Astrocyte (in vitro differentiated cells and primary cell): ENCODE measurements at regions not wholly inside any gene's neighbourhood (a gene's known extent, or its start where the extent isn't known, plus 50 kb on each side); places are given as distances from the start of the nearest gene placed in this dataset.
"Not testable (repeated sequence)": the region's sequence is repeated elsewhere in the genome, so short reads cannot be mapped to it uniquely, and the experiment has no call there.

Experiments
- DNase-seq: peaks from one replicate; pipeline ENCODE4 v3.0.0-alpha.2; 2010; ENCODE audit warnings: low read depth
- FAIRE-seq: peaks from 2 replicates; lab custom pipeline; 2011; peaks lifted over from hg19 to GRCh38; lab: Jason Lieb, UNC
- H2AFZ ChIP-seq: 2 replicates; pipeline ENCODE4 v1.6.0; 2012; ENCODE audit warnings: low read depth, low read length, inconsistent platforms
- H3K27ac ChIP-seq: 2 replicates; pipeline ENCODE4 v1.5.1; 2011; ENCODE audit warnings: low read depth, low read length, inconsistent platforms
- H3K27me3 ChIP-seq: 2 replicates; pipeline ENCODE4 v1.6.0; 2011; ENCODE audit warnings: low read length, inconsistent platforms; ENCODE audit not compliant: insufficient read depth
- H3K36me3 ChIP-seq: 2 replicates; pipeline ENCODE4 v1.5.1; 2011; ENCODE audit warnings: low read length, inconsistent platforms; ENCODE audit not compliant: insufficient read depth
- H3K4me1 ChIP-seq: 2 replicates; pipeline ENCODE4 v1.5.1; 2011; ENCODE audit warnings: low read length, inconsistent platforms; ENCODE audit not compliant: insufficient read depth
- H3K4me2 ChIP-seq: 2 replicates; pipeline ENCODE4 v1.6.0; 2012; ENCODE audit warnings: low read length, inconsistent platforms
- H3K4me3 ChIP-seq: 2 replicates; pipeline ENCODE4 v1.5.1; 2011; ENCODE audit warnings: low read depth, mild to moderate bottlenecking, low read length, inconsistent platforms; ENCODE audit not compliant: insufficient read depth
- H3K79me2 ChIP-seq: 2 replicates; pipeline ENCODE4 v1.6.0; 2012; ENCODE audit warnings: mild to moderate bottlenecking, low read length, inconsistent platforms; ENCODE audit not compliant: insufficient read depth
- H3K9ac ChIP-seq: 2 replicates; pipeline ENCODE4 v1.6.0; 2012; ENCODE audit warnings: mild to moderate bottlenecking, low read length, inconsistent platforms
- H3K9me3 ChIP-seq: 2 replicates; pipeline ENCODE4 v1.5.1; 2012; ENCODE audit warnings: low read depth, mild to moderate bottlenecking, low read length, inconsistent platforms; ENCODE audit not compliant: insufficient read depth
- H4K20me1 ChIP-seq: 2 replicates; pipeline ENCODE4 v1.6.0; 2012; ENCODE audit warnings: low read length, inconsistent platforms; ENCODE audit not compliant: insufficient read depth
- H3K27ac Mint-ChIP-seq: one replicate; pipeline ENCODE4 v1.8.0; 2021; ENCODE audit warnings: mild to moderate bottlenecking, mixed read lengths; ENCODE audit not compliant: unreplicated experiment
- H3K27me3 Mint-ChIP-seq: one replicate; pipeline ENCODE4 v1.8.0; 2021; ENCODE audit warnings: low read depth, mixed read lengths; ENCODE audit not compliant: unreplicated experiment
- H3K36me3 Mint-ChIP-seq: one replicate; pipeline ENCODE4 v1.8.0; 2021; ENCODE audit warnings: low read depth, mixed read lengths; ENCODE audit not compliant: unreplicated experiment
- H3K4me1 Mint-ChIP-seq: one replicate; pipeline ENCODE4 v1.8.0; 2021; ENCODE audit warnings: low read depth, mixed read lengths; ENCODE audit not compliant: unreplicated experiment
- H3K4me3 Mint-ChIP-seq: one replicate; pipeline ENCODE4 v1.8.0; 2021; ENCODE audit warnings: mild to moderate bottlenecking, moderate library complexity, mixed read lengths; ENCODE audit not compliant: unreplicated experiment
- H3K9me3 Mint-ChIP-seq: one replicate; pipeline ENCODE4 v1.8.0; 2021; ENCODE audit warnings: mild to moderate bottlenecking, mixed read lengths; ENCODE audit not compliant: unreplicated experiment
- CTCF ChIP-seq: IDR thresholded peaks from 2 replicates; pipeline ENCODE4 v1.5.1; 2011; ENCODE audit warnings: low read depth, mild to moderate bottlenecking, inconsistent platforms, low read length, moderate library complexity; ENCODE audit not compliant: insufficient read depth
- EZH2 ChIP-seq: IDR thresholded peaks from 2 replicates; pipeline ENCODE4 v1.6.1; 2012; ENCODE audit warnings: mild to moderate bottlenecking, low read length, inconsistent platforms; ENCODE audit not compliant: insufficient read depth

GRCh38 chr1:72997624-72998023, 715.3 kb upstream of the NEGR1 start:
- TF ChIP-seq CTCF (no peak), EZH2 (no peak)

GRCh38 chr1:72997041-72997440, 714.7 kb upstream of the NEGR1 start:
- no peaks in the 10 kb centered on the region for H4K20me1 ChIP-seq
- no peak for FAIRE-seq

More at GRCh38 chr1:72997624-72998023, 715.3 kb upstream of the NEGR1 start:
- no peaks in the 10 kb centered on the region for H3K36me3 ChIP-seq
- Mint-ChIP-seq H3K27me3 (peaks cover 3% of the 10 kb centered on the region), H3K4me1 (no peaks in the 10 kb centered on the region), H3K4me3 (no peak overlapping the region), H3K27ac (no peak overlapping the region), H3K36me3 (no peaks in the 10 kb centered on the region), H3K9me3 (peaks cover 2% of the 10 kb centered on the region)
- H3K27ac ChIP-seq: no peak overlapping the region
- no peaks in the 10 kb centered on the region for H3K27me3 ChIP-seq
- no peak overlapping the region for H3K4me2 ChIP-seq
- no peaks in the 10 kb centered on the region for H3K4me1 ChIP-seq
- no peak overlapping the region for H3K4me3 ChIP-seq
- no peak overlapping the region for H3K9ac ChIP-seq
- H4K20me1 ChIP-seq: no peaks in the 10 kb centered on the region
- no peaks in the 10 kb centered on the region for H3K9me3 ChIP-seq
- H2AFZ ChIP-seq: no peak overlapping the region
- DNase-seq: no peak
- FAIRE-seq: no peak
- no peaks in the 10 kb centered on the region for H3K79me2 ChIP-seq

DNA sequence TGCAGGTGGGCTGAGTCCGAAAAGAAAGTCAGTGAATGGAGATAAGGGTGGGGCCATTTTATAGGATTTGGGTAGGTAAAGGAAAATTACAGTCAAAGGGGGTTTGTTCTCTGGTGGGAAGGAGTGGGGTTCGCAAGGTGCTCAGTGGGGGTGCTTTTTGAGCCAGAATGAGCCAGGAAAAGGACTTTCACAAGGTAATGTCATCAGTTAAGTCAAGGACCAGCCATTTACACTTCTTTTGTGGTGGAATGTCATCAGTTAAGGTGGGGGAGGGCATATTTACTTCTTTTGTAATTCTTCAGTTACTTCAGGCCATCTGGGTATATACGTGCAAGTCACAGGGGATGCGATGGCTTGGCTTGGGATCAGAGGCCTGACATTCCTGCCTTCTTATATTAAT, 705.5 kb upstream of the NEGR1 start:
- not testable (repeated sequence) for H3K4me3 Mint-ChIP-seq, FAIRE-seq, H3K4me3 ChIP-seq, H3K79me2 ChIP-seq, H3K27me3 ChIP-seq, H3K9me3 Mint-ChIP-seq, H3K27me3 Mint-ChIP-seq, H4K20me1 ChIP-seq, H3K27ac Mint-ChIP-seq, H3K36me3 ChIP-seq, H3K36me3 Mint-ChIP-seq, H3K27ac ChIP-seq, H3K9me3 ChIP-seq, H3K4me2 ChIP-seq, H3K4me1 ChIP-seq, H3K4me1 Mint-ChIP-seq, H3K9ac ChIP-seq, H2AFZ ChIP-seq, DNase-seq

More at GRCh38 chr1:72997041-72997440, 714.7 kb upstream of the NEGR1 start:
- Mint-ChIP-seq H3K27me3 (peaks cover 3% of the 10 kb centered on the region), H3K4me3 (no peak overlapping the region), H3K9me3 (peaks cover 2% of the 10 kb centered on the region), H3K27ac (no peak overlapping the region), H3K36me3 (no peaks in the 10 kb centered on the region), H3K4me1 (no peaks in the 10 kb centered on the region)
- no peaks in the 10 kb centered on the region for H3K9me3 ChIP-seq
- TF ChIP-seq CTCF: no peak
- TF ChIP-seq EZH2: no peak
- H3K27me3 ChIP-seq: no peaks in the 10 kb centered on the region
- no peaks in the 10 kb centered on the region for H3K4me1 ChIP-seq
- H3K9ac ChIP-seq: no peak overlapping the region
- no peak overlapping the region for H3K4me2 ChIP-seq
- H3K36me3 ChIP-seq: no peaks in the 10 kb centered on the region
- H3K27ac ChIP-seq: no peak overlapping the region
- no peaks in the 10 kb centered on the region for H3K79me2 ChIP-seq
- H2AFZ ChIP-seq: no peak overlapping the region
- no peak for DNase-seq
- H3K4me3 ChIP-seq: no peak overlapping the region
